ENCODE measurements at regions not wholly inside any gene's neighbourhood (a gene's known extent, or its start where the extent isn't known, plus 50 kb on each side); places are given as distances from the start of the nearest gene placed in this dataset.

DNA sequence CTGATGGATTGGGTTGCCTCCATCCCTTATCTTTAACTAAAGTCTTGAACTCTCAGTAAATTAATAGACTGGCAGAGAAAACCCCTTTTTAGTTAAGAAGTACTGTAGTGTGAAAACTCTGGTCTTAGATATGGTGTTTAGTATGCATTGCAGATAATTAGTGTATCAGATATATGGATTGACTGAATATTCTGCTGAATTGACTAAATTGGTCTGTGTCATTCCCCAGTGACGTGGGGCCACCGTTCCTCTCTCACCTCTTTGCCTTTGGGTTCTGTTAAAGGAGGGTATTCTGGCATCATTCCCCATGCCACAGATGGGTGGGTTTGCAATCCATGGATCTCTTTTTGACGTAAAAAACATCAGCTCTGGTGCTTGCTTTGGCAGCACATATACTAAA lies 67.1 kb upstream of the XPO1 start:
- TF ChIP-seq, protein P1, sequence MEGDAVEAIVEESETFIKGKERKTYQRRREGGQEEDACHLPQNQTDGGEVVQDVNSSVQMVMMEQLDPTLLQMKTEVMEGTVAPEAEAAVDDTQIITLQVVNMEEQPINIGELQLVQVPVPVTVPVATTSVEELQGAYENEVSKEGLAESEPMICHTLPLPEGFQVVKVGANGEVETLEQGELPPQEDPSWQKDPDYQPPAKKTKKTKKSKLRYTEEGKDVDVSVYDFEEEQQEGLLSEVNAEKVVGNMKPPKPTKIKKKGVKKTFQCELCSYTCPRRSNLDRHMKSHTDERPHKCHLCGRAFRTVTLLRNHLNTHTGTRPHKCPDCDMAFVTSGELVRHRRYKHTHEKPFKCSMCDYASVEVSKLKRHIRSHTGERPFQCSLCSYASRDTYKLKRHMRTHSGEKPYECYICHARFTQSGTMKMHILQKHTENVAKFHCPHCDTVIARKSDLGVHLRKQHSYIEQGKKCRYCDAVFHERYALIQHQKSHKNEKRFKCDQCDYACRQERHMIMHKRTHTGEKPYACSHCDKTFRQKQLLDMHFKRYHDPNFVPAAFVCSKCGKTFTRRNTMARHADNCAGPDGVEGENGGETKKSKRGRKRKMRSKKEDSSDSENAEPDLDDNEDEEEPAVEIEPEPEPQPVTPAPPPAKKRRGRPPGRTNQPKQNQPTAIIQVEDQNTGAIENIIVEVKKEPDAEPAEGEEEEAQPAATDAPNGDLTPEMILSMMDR (IDR thresholded peaks at IDR 0.05; ENCODE audit: low read depth, low read length), result no peak
- no peak for TF ChIP-seq EZH2phosphoT487 (IDR thresholded peaks at IDR 0.05; ENCODE audit: low read depth)
